ENCODE measurements at regions not wholly inside any gene's neighbourhood (a gene's known extent, or its start where the extent isn't known, plus 50 kb on each side); places are given as distances from the start of the nearest gene placed in this dataset.

DNA sequence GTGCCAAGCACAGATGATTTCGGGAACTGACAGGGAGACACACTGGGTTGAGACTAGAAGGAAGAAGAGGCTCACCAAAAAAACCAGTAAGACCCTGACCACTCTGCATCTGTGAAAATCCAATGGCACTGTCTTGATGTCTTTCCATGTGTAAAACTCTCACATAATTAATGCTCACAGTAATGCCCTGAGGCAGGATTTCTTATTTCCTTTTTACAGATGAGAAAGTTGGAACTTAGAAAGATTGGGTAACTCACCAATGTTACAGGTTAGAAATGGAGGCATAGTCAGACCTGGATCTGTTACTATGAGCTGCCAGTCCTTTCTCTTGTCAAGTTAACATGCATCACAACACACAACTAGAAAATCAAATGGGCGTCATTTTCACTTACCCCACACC lies 151.0 kb upstream of the MCHR2 start:
- in situ Hi-C loops (cut with HindIII; ENCODE audit: low sequenced_read_pairs) = no loop called here
- no peak overlapping the region for H3K4me3 ChIP-seq (ENCODE audit: low read depth, low read length)
- TF ChIP-seq, protein P1, sequence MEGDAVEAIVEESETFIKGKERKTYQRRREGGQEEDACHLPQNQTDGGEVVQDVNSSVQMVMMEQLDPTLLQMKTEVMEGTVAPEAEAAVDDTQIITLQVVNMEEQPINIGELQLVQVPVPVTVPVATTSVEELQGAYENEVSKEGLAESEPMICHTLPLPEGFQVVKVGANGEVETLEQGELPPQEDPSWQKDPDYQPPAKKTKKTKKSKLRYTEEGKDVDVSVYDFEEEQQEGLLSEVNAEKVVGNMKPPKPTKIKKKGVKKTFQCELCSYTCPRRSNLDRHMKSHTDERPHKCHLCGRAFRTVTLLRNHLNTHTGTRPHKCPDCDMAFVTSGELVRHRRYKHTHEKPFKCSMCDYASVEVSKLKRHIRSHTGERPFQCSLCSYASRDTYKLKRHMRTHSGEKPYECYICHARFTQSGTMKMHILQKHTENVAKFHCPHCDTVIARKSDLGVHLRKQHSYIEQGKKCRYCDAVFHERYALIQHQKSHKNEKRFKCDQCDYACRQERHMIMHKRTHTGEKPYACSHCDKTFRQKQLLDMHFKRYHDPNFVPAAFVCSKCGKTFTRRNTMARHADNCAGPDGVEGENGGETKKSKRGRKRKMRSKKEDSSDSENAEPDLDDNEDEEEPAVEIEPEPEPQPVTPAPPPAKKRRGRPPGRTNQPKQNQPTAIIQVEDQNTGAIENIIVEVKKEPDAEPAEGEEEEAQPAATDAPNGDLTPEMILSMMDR (IDR thresholded peaks at IDR 0.05; ENCODE audit: low read depth, low read length) = no peak
- DNase-seq (ENCODE audit: low read depth, low spot score) = no peak

DNA sequence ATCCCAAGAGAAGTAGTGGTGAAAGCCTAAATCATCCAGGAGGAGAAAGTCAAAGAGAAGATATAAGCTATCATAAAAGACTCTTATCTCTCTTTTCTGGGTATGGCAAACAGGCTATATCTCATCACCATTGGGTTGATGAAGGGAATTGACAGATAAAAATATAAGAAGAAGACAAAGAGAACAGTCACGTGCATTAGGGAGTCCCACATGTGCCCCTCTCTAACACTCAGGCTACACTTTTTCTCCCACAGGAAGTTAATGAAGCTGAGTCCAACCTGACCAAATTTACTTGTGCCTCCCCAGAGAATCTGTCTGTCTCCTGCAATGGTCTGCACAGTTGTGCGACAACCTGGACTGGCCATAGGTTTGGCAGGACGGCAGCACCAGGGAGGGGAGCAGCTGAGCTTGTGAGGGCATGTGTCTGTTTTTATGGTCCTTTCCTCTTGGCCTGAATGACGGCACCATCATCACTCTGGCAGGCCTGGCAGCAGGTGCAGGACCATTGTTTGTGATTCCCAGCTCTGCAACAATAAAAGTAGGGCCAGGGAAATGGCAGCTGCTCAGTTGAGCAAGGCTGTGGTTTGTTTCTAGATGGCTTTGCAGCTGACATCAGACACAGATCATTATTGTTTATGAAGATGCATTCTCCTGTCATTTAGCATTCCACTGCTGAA lies 144.5 kb upstream of the MCHR2 start:
- H3K4me3 ChIP-seq (ENCODE audit: low read depth, low read length) = no peak overlapping the region
- in situ Hi-C loops (cut with HindIII; ENCODE audit: low sequenced_read_pairs) = no loop called here
- TF ChIP-seq, protein P1 (IDR thresholded peaks at IDR 0.05; ENCODE audit: low read depth, low read length) = no peak
- peak; percentile 1 for DNase-seq (ENCODE audit: low read depth, low spot score)

DNA sequence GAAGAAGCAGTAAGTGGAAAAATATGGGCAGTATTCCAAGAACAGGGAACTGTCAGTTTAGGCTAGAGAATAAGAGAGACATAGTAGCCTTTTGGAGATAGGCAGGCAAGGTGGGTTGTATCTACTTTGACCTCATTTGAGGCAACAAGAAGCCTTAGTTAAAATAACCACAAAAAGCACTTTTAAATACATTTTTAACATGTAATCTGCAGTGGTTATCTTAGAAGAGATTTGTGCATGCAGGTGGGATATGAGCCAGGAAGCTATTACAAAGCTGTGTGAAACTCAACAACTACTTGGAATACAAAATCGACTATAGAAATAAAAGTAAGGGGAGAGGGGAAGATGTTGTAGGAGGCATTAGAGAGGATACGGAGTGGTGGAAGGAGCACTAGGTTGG lies 143.7 kb upstream of the MCHR2 start:
- in situ Hi-C loops (cut with HindIII; ENCODE audit: low sequenced_read_pairs) = no loop called here
- no peak overlapping the region for H3K4me3 ChIP-seq (ENCODE audit: low read depth, low read length)
- TF ChIP-seq, protein P1 (IDR thresholded peaks at IDR 0.05; ENCODE audit: low read depth, low read length) = no peak
- no peak for DNase-seq (ENCODE audit: low read depth, low spot score)

DNA sequence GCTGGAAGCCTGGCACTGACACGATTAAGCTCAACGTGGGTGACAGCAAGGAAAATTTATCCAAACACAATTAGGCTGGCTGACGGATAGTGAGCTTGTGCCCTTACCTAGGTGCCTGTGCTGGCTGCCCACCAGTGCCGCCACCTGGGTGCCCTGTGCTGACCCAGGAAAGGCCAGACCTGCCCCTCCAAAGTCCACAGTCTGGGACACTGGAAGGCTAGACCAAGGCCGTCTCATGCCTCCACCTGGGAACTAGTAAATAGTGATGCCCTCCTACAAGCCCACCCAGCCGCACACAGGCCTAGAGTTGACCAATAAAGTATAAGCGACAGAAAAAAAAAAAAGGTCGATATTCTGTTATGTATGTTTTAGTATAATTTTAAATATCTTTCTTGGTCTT lies 142.6 kb upstream of the MCHR2 start:
- no peak for DNase-seq (ENCODE audit: low read depth, low spot score)
- H3K4me3 ChIP-seq (ENCODE audit: low read depth, low read length) = no peak overlapping the region
- TF ChIP-seq, protein P1 (IDR thresholded peaks at IDR 0.05; ENCODE audit: low read depth, low read length) = no peak
- in situ Hi-C loops (cut with HindIII; ENCODE audit: low sequenced_read_pairs) = no loop called here

DNA sequence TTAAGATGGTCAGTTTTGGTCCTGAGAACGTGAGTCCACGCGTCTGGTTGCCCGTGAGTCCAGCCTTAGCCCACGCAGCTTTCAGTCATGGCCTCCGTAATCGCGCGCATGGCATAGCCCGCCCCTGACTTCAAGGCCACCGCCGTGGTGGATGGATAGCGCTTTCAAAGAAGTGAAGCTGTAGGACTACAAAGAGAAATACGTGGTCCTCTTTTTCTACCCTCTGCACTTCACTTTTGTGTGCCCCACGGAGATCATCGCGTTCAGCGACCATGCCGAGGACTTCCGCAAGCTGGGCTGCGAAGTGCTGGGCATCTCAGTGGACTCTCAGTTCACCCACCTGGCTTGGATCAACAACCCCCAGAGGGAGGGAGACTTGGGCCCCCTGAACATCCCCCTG lies 142.0 kb upstream of the MCHR2 start:
- TF ChIP-seq, protein P1 (IDR thresholded peaks at IDR 0.05; ENCODE audit: low read depth, low read length) = no peak
- in situ Hi-C loops (cut with HindIII; ENCODE audit: low sequenced_read_pairs) = no loop called here
- no peak overlapping the region for H3K4me3 ChIP-seq (ENCODE audit: low read depth, low read length)
- no peak for DNase-seq (ENCODE audit: low read depth, low spot score)

DNA sequence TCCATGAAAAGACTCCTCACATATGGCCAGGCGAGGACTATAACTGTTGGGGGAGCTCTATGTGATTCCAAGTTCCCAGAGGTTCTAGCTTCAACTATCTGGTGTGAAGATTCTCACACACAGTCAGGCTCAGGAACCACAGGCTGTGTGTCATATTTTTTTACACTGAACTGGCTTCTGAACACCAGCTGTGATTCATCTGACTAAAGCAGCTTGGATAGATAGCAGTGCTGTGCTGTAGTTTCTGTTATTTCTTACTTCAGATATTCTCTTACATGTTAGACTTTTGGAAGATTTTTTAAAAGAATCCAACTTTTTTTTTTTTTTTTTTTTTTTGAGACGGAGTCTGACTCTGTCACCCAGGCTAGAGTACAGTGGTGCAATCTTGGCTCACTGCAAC lies 140.7 kb upstream of the MCHR2 start:
- TF ChIP-seq, protein P1 (IDR thresholded peaks at IDR 0.05; ENCODE audit: low read depth, low read length) = no peak
- in situ Hi-C loops (cut with HindIII; ENCODE audit: low sequenced_read_pairs) = no loop called here

More for the DNA sequence above, 140.7 kb upstream of the MCHR2 start:
- DNase-seq (ENCODE audit: low read depth, low spot score) = peak; percentile 23
- H3K4me3 ChIP-seq (ENCODE audit: low read depth, low read length) = no peak overlapping the region

Data from astrocyte of the spinal cord (primary cell).